ENCODE measurements at regions not wholly inside any gene's neighbourhood (a gene's known extent, or its start where the extent isn't known, plus 50 kb on each side); places are given as distances from the start of the nearest gene placed in this dataset.
"Not testable (repeated sequence)": the region's sequence is repeated elsewhere in the genome, so short reads cannot be mapped to it uniquely, and the experiment has no call there.

GRCh38 chr5:157978061-157978460 is 119.1 kb upstream of the CLINT1 start:
- Histone ChIP-seq H3K27me3 (ENCODE audit: control insufficient read depth, insufficient read depth, low read length) (no peaks in the 10 kb centered on the region; the same call in 1 of the 2 replicates), H3K36me3 (ENCODE audit: control insufficient read depth, insufficient read depth, low read length) (no peaks in the 10 kb centered on the region), H3K4me3 (ENCODE audit: low read depth, low read length) (no peak overlapping the region)
- DNase-seq (ENCODE audit: low read depth), result no peak
- ChIA-PET CTCF (interaction anchor here (1.4 kb wide), 1 partner anchor 16 kb away, joined by 4 read pairs; no protein-coding TSS in a partner anchor), POLR2A (no interaction called here)
- TF ChIP-seq, protein P1, sequence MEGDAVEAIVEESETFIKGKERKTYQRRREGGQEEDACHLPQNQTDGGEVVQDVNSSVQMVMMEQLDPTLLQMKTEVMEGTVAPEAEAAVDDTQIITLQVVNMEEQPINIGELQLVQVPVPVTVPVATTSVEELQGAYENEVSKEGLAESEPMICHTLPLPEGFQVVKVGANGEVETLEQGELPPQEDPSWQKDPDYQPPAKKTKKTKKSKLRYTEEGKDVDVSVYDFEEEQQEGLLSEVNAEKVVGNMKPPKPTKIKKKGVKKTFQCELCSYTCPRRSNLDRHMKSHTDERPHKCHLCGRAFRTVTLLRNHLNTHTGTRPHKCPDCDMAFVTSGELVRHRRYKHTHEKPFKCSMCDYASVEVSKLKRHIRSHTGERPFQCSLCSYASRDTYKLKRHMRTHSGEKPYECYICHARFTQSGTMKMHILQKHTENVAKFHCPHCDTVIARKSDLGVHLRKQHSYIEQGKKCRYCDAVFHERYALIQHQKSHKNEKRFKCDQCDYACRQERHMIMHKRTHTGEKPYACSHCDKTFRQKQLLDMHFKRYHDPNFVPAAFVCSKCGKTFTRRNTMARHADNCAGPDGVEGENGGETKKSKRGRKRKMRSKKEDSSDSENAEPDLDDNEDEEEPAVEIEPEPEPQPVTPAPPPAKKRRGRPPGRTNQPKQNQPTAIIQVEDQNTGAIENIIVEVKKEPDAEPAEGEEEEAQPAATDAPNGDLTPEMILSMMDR (IDR thresholded peaks at IDR 0.05; ENCODE audit: insufficient read depth, low read depth, low read length), result no peak

GRCh38 chr5:157976429-157976828 is 117.5 kb upstream of the CLINT1 start:
- CTCF ChIA-PET, result no interaction called here
- Histone ChIP-seq H3K4me3 (ENCODE audit: low read depth, low read length) (no peak overlapping the region), H3K27me3 (ENCODE audit: control insufficient read depth, insufficient read depth, low read length) (no peaks in the 10 kb centered on the region; the same call in 1 of the 2 replicates), H3K36me3 (ENCODE audit: control insufficient read depth, insufficient read depth, low read length) (no peaks in the 10 kb centered on the region)
- POLR2A ChIA-PET, result no interaction called here
- TF ChIP-seq, protein P1 (IDR thresholded peaks at IDR 0.05; ENCODE audit: insufficient read depth, low read depth, low read length), result no peak
- DNase-seq (ENCODE audit: low read depth), result no peak

DNA sequence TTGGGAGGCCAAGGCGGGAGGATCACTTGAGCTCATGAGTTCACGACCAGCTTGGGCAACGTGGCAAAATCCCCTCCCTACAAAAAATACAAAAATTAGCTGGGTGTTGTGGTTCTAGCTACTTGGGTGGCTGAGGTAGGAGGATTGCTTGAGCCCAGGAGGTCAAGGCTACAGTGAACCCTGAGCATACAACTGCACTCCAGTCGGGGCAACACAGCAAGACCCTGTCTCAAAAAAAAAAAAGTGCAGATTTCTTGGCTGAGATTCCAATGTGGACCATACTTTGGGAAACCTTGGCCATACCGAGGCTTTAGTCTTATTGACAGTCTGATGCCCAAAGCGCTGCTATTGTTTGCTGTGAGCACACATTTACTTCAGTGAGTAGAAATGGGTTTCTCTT is 113.6 kb upstream of the CLINT1 start:
- Histone ChIP-seq H3K4me3 (ENCODE audit: low read depth, low read length) (no peak overlapping the region), H3K36me3 (ENCODE audit: control insufficient read depth, insufficient read depth, low read length) (no peaks in the 10 kb centered on the region), H3K27me3 (ENCODE audit: control insufficient read depth, insufficient read depth, low read length) (no peaks in the 10 kb centered on the region; the same call in 1 of the 2 replicates)
- CTCF ChIA-PET, result interaction anchor here (1.2 to 1.5 kb wide), 2 partner anchors 11 to 203 kb away, joined by 3 to 4 read pairs; no protein-coding TSS in a partner anchor
- POLR2A ChIA-PET, result no interaction called here
- no peak for DNase-seq (ENCODE audit: low read depth)
- TF ChIP-seq, protein P1 (IDR thresholded peaks at IDR 0.05; ENCODE audit: insufficient read depth, low read depth, low read length), result no peak

GRCh38 chr5:157971571-157972216 is 112.7 kb upstream of the CLINT1 start:
- Histone ChIP-seq H3K27me3 (ENCODE audit: control insufficient read depth, insufficient read depth, low read length) (no peaks in the 10 kb centered on the region; the same call in 1 of the 2 replicates), H3K4me3 (ENCODE audit: low read depth, low read length) (no peak overlapping the region), H3K36me3 (ENCODE audit: control insufficient read depth, insufficient read depth, low read length) (no peaks in the 10 kb centered on the region)
- ChIA-PET CTCF (interaction anchor here (0.6 to 1.5 kb wide), 3 partner anchors 10 to 202 kb away, joined by 3 to 4 read pairs (median 3); no protein-coding TSS in a partner anchor), POLR2A (interaction anchor here (0.5 kb wide), 1 partner anchor 48 kb away, joined by 8 read pairs; no protein-coding TSS in a partner anchor)
- TF ChIP-seq, protein P1 (IDR thresholded peaks at IDR 0.05; ENCODE audit: insufficient read depth, low read depth, low read length), result no peak
- DNase-seq (ENCODE audit: low read depth), result no peak

DNA sequence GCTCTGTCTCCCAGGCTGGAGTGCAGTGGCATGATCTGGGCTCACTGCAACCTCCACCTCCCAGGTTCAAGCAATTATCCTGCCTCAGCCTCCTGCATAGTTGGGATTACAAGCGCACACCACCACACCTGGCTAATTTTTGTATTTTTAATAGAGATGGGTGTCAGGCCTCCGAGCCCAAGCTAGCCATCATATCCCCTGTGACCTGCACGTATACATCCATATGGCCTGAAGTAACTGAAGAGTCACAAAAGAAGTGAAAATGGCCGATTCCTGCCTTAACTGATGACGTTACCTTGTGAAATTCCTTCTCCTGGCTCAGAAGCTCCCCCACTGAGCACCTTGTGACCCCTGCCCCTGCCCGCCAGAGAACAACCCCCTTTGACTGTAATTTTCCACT is 109.6 kb upstream of the CLINT1 start:
- DNase-seq (ENCODE audit: low read depth); H3K27me3 ChIP-seq (ENCODE audit: control insufficient read depth, insufficient read depth, low read length); H3K4me3 ChIP-seq (ENCODE audit: low read depth, low read length); POLR2A ChIA-PET; CTCF ChIA-PET; H3K36me3 ChIP-seq (ENCODE audit: control insufficient read depth, insufficient read depth, low read length): not testable (repeated sequence)
